HEK293 (cell line): ENCODE measurements at regions not wholly inside any gene's neighbourhood (a gene's known extent, or its start where the extent isn't known, plus 50 kb on each side); places are given as distances from the start of the nearest gene placed in this dataset.

Source experiments
- PBX3 ChIP-seq: sonication (generic); formaldehyde crosslinking; IDR thresholded peaks from 2 replicates; pipeline ENCODE4 v1.8.1; 2022; ENCODE audit warnings: mild to moderate bottlenecking, moderate library complexity, missing genetic modification reagents
- REST ChIP-seq: fragments of 450-650 bp; formaldehyde crosslinking; IDR thresholded peaks from 2 replicates; pipeline ENCODE4 v1.5.1; 2016; ENCODE audit warnings: missing biosample characterization, missing genetic modification characterization
- SCRT2 ChIP-seq: fragments of 450-650 bp; formaldehyde crosslinking; IDR thresholded peaks from 2 replicates; pipeline ENCODE4 v1.5.1; 2016; ENCODE audit warnings: missing biosample characterization, missing genetic modification characterization
- TCF7L2 ChIP-seq: IDR thresholded peaks from 2 replicates; pipeline ENCODE4 v1.6.1; 2011; ENCODE audit warnings: low read depth, mild to moderate bottlenecking, inconsistent platforms, low read length, moderate library complexity, borderline replicate concordance
- ZBTB7A ChIP-seq: fragments of 450-650 bp; formaldehyde crosslinking; IDR thresholded peaks from 2 replicates; pipeline ENCODE4 v1.5.1; 2016; ENCODE audit warnings: low read depth, missing biosample characterization, missing genetic modification characterization
- ZNF146 ChIP-seq: fragments of 450-650 bp; formaldehyde crosslinking; IDR thresholded peaks from 2 replicates; pipeline ENCODE4 v1.5.1; 2016; ENCODE audit warnings: missing biosample characterization, missing genetic modification characterization
- ZNF473 ChIP-seq: fragments of 450-650 bp; formaldehyde crosslinking; IDR thresholded peaks from 2 replicates; pipeline ENCODE4 v1.5.1; 2017; ENCODE audit warnings: missing biosample characterization, missing genetic modification characterization
- ZNF48 ChIP-seq: fragments of 450-650 bp; formaldehyde crosslinking; IDR thresholded peaks from 2 replicates; pipeline ENCODE4 v1.5.1; 2016; ENCODE audit warnings: missing biosample characterization, missing genetic modification characterization
- TF ChIP-seq, protein P1 (sequence below): fragments of 450-650 bp; formaldehyde crosslinking; IDR thresholded peaks from 2 replicates; pipeline ENCODE4 v1.5.1; 2016; ENCODE audit warnings: missing biosample characterization, missing genetic modification characterization
- TF ChIP-seq, protein P2 (sequence below): fragments of 450-650 bp; formaldehyde crosslinking; IDR thresholded peaks from 2 replicates; pipeline ENCODE4 v1.5.1; 2016; ENCODE audit warnings: missing biosample characterization, missing genetic modification characterization

DNA sequence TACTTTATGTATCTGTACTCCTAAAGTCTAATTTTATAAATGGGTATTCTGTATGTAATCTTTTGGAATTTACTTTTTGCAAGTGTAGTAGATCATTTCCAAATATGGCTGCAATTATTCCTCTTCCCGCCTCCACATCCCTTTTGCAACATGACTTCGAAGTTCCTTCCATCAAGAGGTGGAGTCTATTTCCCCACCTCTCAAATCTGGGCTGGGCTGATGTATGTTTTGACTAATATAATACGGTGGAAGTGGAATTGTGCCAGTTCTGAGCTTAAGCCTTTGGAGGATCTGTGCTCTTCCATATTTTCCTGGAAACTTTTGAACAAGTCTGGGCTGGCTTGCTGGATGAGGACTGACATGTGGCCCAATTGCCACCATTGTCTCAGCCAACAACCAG, 155.9 kb downstream of the FGF18 start:
- TF ChIP-seq ZNF473 (tag by site-specific recombination) (no peak), ZNF48 (tag by site-specific recombination) (no peak), TCF7L2 (no peak), SCRT2 (tag by site-specific recombination) (no peak), ZNF146 (tag by site-specific recombination) (no peak), PBX3 (no peak), REST (tag by site-specific recombination) (no peak), ZBTB7A (tag by site-specific recombination) (no peak)
- TF ChIP-seq, protein P1, sequence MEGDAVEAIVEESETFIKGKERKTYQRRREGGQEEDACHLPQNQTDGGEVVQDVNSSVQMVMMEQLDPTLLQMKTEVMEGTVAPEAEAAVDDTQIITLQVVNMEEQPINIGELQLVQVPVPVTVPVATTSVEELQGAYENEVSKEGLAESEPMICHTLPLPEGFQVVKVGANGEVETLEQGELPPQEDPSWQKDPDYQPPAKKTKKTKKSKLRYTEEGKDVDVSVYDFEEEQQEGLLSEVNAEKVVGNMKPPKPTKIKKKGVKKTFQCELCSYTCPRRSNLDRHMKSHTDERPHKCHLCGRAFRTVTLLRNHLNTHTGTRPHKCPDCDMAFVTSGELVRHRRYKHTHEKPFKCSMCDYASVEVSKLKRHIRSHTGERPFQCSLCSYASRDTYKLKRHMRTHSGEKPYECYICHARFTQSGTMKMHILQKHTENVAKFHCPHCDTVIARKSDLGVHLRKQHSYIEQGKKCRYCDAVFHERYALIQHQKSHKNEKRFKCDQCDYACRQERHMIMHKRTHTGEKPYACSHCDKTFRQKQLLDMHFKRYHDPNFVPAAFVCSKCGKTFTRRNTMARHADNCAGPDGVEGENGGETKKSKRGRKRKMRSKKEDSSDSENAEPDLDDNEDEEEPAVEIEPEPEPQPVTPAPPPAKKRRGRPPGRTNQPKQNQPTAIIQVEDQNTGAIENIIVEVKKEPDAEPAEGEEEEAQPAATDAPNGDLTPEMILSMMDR (tag by site-specific recombination), result no peak
- TF ChIP-seq, protein P2, sequence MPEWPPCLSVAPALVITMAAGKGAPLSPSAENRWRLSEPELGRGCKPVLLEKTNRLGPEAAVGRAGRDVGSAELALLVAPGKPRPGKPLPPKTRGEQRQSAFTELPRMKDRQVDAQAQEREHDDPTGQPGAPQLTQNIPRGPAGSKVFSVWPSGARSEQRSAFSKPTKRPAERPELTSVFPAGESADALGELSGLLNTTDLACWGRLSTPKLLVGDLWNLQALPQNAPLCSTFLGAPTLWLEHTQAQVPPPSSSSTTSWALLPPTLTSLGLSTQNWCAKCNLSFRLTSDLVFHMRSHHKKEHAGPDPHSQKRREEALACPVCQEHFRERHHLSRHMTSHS (tag by site-specific recombination), result no peak
